GM12878 (cell line): ENCODE measurements at regions not wholly inside any gene's neighbourhood (a gene's known extent, or its start where the extent isn't known, plus 50 kb on each side); places are given as distances from the start of the nearest gene placed in this dataset.

Source experiments
- ATAC-seq: fragments of 200-7000 bp; cut with Tn5 transposase; 3 replicates; pipeline ENCODE4 v1.9.1; 2020; ENCODE audit warnings: mild to moderate bottlenecking, moderate library complexity
- BruUV-seq: library from RNA; stranded (reverse); fragments of 400-500 nt; replicated peaks from 2 replicates; lab custom pipeline; 2021; lab: Mats Ljungman, UMichigan
- CTCF ChIA-PET: fragments of 300-600 bp; sonication (Branson Sonifier 250); formaldehyde crosslinking; extraction: SDS; loops from one replicate; lab custom pipeline; 2021; ENCODE audit warnings: inconsistent platforms; lab: Yijun Ruan, JAX
- POLR2A ChIA-PET: fragments of 350-600 bp; formaldehyde crosslinking; extraction: SDS; loops from one replicate; lab custom pipeline; 2021; ENCODE audit warnings: inconsistent platforms; lab: Charles Lee
- RAD21 ChIA-PET: fragments of 300-600 bp; sonication (Branson Sonifier 250); formaldehyde crosslinking; loops from one replicate; lab custom pipeline; 2023; ENCODE audit warnings: antibody characterized with exemption; ENCODE audit not compliant: unreplicated experiment; lab: Charles Lee
- SMC1A ChIA-PET: fragments of 300-600 bp; sonication (Branson Sonifier 250); formaldehyde crosslinking; loops from one replicate; lab custom pipeline; 2023; ENCODE audit not compliant: unreplicated experiment, uncharacterized antibody; lab: Charles Lee
- DNase-seq: peaks from one replicate; pipeline ENCODE4 v3.0.0-alpha.2; 2011; ENCODE audit warnings: low read depth, low spot score
- FAIRE-seq: peaks from 3 replicates; lab custom pipeline; 2011; peaks lifted over from hg19 to GRCh38; lab: Jason Lieb, UNC
- H2AFZ ChIP-seq: 2 replicates; pipeline ENCODE4 v1.6.0; 2011; ENCODE audit warnings: low read depth, low read length, control low read depth; ENCODE audit not compliant: control insufficient read depth
- H3K27ac ChIP-seq: 2 replicates; pipeline ENCODE4 v1.5.1; 2011; ENCODE audit warnings: control low read depth; ENCODE audit not compliant: control insufficient read depth, insufficient read depth
- H3K27me3 ChIP-seq, 2 experiments: replicated peaks in 1 of 2; 2 replicates each; pipeline versions ENCODE4 v1.6.0 to v1.6.1; 2011; ENCODE audit warnings: low read length in 1 of 2; ENCODE audit not compliant: control insufficient read depth in 2 of 2, insufficient read depth in 2 of 2
- H3K36me3 ChIP-seq, 2 experiments: 2 replicates each; pipeline ENCODE4 v1.5.1; 2011; ENCODE audit warnings: low read length in 1 of 2; ENCODE audit not compliant: control insufficient read depth in 2 of 2, insufficient read depth in 2 of 2
- H3K4me1 ChIP-seq: 2 replicates; pipeline ENCODE4 v1.6.1; 2011; ENCODE audit warnings: mild to moderate bottlenecking, low read length, moderate library complexity, mixed read lengths; ENCODE audit not compliant: control insufficient read depth, insufficient read depth
- H3K4me2 ChIP-seq: 2 replicates; pipeline ENCODE4 v1.6.0; 2011; ENCODE audit warnings: control low read depth; ENCODE audit not compliant: control insufficient read depth, insufficient read depth
- H3K4me3 ChIP-seq: fragments of 200-600 bp; sonication (generic); 2 replicates; pipeline ENCODE4 v1.5.1; 2016
- H3K79me2 ChIP-seq: 2 replicates; pipeline ENCODE4 v1.6.0; 2011; ENCODE audit warnings: low read length; ENCODE audit not compliant: control insufficient read depth, insufficient read depth
- H3K9ac ChIP-seq: 2 replicates; pipeline ENCODE4 v1.8.0; 2011; ENCODE audit warnings: low read length, control low read depth, mixed read lengths; ENCODE audit not compliant: control insufficient read depth, insufficient read depth
- H3K9me3 ChIP-seq: replicated peaks from 3 replicates; pipeline ENCODE4 v1.5.1; 2011; ENCODE audit warnings: mild to moderate bottlenecking, low read length; ENCODE audit not compliant: control insufficient read depth, insufficient read depth
- H4K20me1 ChIP-seq: 2 replicates; pipeline ENCODE4 v1.6.0; 2011; ENCODE audit not compliant: control insufficient read depth, insufficient read depth
- ATF3 ChIP-seq: IDR thresholded peaks from 2 replicates; pipeline ENCODE4 v1.6.1; 2011; ENCODE audit warnings: low read depth, mild to moderate bottlenecking, low read length, moderate library complexity, borderline replicate concordance; ENCODE audit errors: extremely low read depth
- ATF7 ChIP-seq: fragments of 450-650 bp; IDR thresholded peaks from 2 replicates; pipeline ENCODE4 v1.6.1; 2016; ENCODE audit warnings: low read depth, mild to moderate bottlenecking
- CHD1 ChIP-seq: IDR thresholded peaks from 2 replicates; pipeline ENCODE4 v1.6.1; 2012; ENCODE audit warnings: low read depth, low read length, improper control_type of control experiment
- CHD4 ChIP-seq: fragments of 200-600 bp; sonication (generic); IDR thresholded peaks from 2 replicates; pipeline ENCODE4 v1.6.1; 2016; ENCODE audit warnings: mild to moderate bottlenecking
- EZH2 ChIP-seq: IDR thresholded peaks from 2 replicates; pipeline ENCODE4 v1.6.1; 2012; ENCODE audit warnings: low read depth, mild to moderate bottlenecking, control low read depth, inconsistent platforms, low read length, borderline replicate concordance; ENCODE audit not compliant: control insufficient read depth
- GATAD2B ChIP-seq: fragments of 450-650 bp; conservative IDR thresholded peaks from 2 replicates; pipeline ENCODE4 v1.6.1; 2017; ENCODE audit warnings: low read depth, mild to moderate bottlenecking, moderate library complexity
- JUND ChIP-seq: IDR thresholded peaks from 2 replicates; pipeline ENCODE4 v1.6.1; 2012; ENCODE audit warnings: low read depth, mild to moderate bottlenecking, low read length, improper control_type of control experiment, moderate library complexity
- PAX8 ChIP-seq: fragments of 450-650 bp; IDR thresholded peaks from 2 replicates; pipeline ENCODE4 v1.6.1; 2017; ENCODE audit warnings: mild to moderate bottlenecking, moderate library complexity
- POLR2AphosphoS2 ChIP-seq: IDR thresholded peaks from 2 replicates; pipeline ENCODE4 v1.6.1; 2011; ENCODE audit warnings: low read depth, mild to moderate bottlenecking, low read length, improper control_type of control experiment, moderate library complexity
- TCF12 ChIP-seq: IDR thresholded peaks from 2 replicates; pipeline ENCODE4 v1.6.1; 2011; ENCODE audit warnings: low read depth, mild to moderate bottlenecking, low read length
- WRNIP1 ChIP-seq: IDR thresholded peaks from 2 replicates; pipeline ENCODE4 v1.6.1; 2011; ENCODE audit warnings: low read depth, low read length, improper control_type of control experiment, borderline replicate concordance
- YY1 ChIP-seq: IDR thresholded peaks from 2 replicates; pipeline ENCODE4 v1.6.1; 2011; ENCODE audit warnings: low read depth, mild to moderate bottlenecking, low read length
- WGBS: methylation state at CpG from one replicate; pipeline ENCODE4 v1.1.6; 2016; ENCODE audit warnings: low lambda C conversion rate; ENCODE audit not compliant: insufficient replicate concordance, insufficient coverage; ENCODE audit errors: missing lambda C conversion rate; 5-methylcytosine and 5-hydroxymethylcytosine counted together
- in situ Hi-C: fragments of 300-500 bp; cut with MboI; formaldehyde crosslinking; loops from 9 replicates; pipeline ENCODE4 v1.14.3; 2018; ENCODE audit warnings: mixed read lengths
- intact Hi-C: fragments of 100-400 bp; cut with micrococcal nuclease; formaldehyde crosslinking; loops from one replicate; pipeline ENCODE4 v1.14.2; 2022; ENCODE audit not compliant: unreplicated experiment
- TF ChIP-seq, protein P1 (sequence below): fragments of 450-650 bp; IDR thresholded peaks from 2 replicates; pipeline ENCODE4 v1.6.1; 2016; ENCODE audit warnings: mild to moderate bottlenecking, moderate library complexity, borderline replicate concordance
- TF ChIP-seq, protein P2 (sequence below): IDR thresholded peaks from 2 replicates; pipeline ENCODE4 v1.6.1; 2012; ENCODE audit warnings: low read depth, low read length, improper control_type of control experiment
- TF ChIP-seq, protein P3 (sequence below): fragments of 450-650 bp; IDR thresholded peaks from 2 replicates; pipeline ENCODE4 v1.6.1; 2017; ENCODE audit warnings: mild to moderate bottlenecking

DNA sequence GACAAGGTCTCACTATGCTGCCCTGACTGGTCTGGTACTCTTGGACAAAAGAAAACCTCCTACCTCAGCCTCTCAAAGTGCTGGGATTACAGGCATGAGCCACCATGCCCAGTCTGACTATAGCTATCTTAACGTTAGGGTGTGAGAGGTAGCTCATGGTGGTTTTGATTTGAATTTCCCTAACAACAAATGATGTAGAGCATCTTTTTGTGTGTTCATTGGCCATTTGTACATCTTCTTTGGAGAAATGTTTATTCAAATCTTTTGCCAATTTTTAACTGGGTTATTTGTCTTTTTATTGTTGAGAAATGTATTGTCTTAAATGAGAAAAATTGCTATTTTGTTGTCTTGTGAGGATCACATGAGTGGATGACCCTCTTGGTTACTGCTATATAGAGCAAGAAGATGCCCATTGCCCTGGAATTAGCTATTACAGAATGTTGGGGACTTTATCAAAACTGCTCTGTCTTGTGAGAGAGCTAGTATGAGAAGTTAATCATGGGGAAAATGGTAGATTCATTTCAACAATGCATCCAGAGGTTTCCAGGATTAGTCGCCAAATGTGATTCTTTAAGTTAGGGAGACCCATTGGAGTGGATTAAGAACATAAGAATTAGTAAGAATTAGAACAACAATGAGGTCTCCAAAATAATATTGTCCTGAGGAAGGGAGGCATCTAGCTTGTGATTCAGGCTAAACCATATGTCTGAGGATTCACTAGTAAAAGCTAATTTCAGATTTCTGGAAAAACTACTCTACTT, 124.3 kb upstream of the MOCS2 start:
- in situ Hi-C loops (no loop called here), intact Hi-C loops (no loop called here)
- 2% methylated on average over 2 of the region's 2 CpGs for WGBS
- Histone ChIP-seq H2AFZ (no peak overlapping the region), H3K36me3 (no peaks in the 10 kb centered on the region), H3K79me2 (no peaks in the 10 kb centered on the region), H3K9ac (no peak overlapping the region), H3K27me3 (no peaks in the 10 kb centered on the region), H3K9me3 (no peaks in the 10 kb centered on the region), H3K4me2 (no peak overlapping the region), H3K4me3 (no peak overlapping the region), H4K20me1 (no peaks in the 10 kb centered on the region), H3K27ac (no peak overlapping the region), H3K4me1 (no peaks in the 10 kb centered on the region)
- ChIA-PET SMC1A (no interaction called here), POLR2A (no interaction called here), RAD21 (no interaction called here), CTCF (no interaction called here)
- DNase-seq (no peak), FAIRE-seq (no peak), ATAC-seq (no peak)
- BruUV-seq: no TSS peak
- TF ChIP-seq ATF7 (no peak), ATF3 (no peak), TCF12 (no peak), EZH2 (no peak), JUND (no peak), WRNIP1 (no peak), CHD4 (no peak), CHD1 (no peak), GATAD2B (no peak), PAX8 (no peak), YY1 (no peak), POLR2AphosphoS2 (no peak)
- TF ChIP-seq, protein P1, sequence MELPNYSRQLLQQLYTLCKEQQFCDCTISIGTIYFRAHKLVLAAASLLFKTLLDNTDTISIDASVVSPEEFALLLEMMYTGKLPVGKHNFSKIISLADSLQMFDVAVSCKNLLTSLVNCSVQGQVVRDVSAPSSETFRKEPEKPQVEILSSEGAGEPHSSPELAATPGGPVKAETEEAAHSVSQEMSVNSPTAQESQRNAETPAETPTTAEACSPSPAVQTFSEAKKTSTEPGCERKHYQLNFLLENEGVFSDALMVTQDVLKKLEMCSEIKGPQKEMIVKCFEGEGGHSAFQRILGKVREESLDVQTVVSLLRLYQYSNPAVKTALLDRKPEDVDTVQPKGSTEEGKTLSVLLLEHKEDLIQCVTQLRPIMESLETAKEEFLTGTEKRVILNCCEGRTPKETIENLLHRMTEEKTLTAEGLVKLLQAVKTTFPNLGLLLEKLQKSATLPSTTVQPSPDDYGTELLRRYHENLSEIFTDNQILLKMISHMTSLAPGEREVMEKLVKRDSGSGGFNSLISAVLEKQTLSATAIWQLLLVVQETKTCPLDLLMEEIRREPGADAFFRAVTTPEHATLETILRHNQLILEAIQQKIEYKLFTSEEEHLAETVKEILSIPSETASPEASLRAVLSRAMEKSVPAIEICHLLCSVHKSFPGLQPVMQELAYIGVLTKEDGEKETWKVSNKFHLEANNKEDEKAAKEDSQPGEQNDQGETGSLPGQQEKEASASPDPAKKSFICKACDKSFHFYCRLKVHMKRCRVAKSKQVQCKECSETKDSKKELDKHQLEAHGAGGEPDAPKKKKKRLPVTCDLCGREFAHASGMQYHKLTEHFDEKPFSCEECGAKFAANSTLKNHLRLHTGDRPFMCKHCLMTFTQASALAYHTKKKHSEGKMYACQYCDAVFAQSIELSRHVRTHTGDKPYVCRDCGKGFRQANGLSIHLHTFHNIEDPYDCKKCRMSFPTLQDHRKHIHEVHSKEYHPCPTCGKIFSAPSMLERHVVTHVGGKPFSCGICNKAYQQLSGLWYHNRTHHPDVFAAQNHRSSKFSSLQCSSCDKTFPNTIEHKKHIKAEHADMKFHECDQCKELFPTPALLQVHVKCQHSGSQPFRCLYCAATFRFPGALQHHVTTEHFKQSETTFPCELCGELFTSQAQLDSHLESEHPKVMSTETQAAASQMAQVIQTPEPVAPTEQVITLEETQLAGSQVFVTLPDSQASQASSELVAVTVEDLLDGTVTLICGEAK: no peak
- TF ChIP-seq, protein P2, sequence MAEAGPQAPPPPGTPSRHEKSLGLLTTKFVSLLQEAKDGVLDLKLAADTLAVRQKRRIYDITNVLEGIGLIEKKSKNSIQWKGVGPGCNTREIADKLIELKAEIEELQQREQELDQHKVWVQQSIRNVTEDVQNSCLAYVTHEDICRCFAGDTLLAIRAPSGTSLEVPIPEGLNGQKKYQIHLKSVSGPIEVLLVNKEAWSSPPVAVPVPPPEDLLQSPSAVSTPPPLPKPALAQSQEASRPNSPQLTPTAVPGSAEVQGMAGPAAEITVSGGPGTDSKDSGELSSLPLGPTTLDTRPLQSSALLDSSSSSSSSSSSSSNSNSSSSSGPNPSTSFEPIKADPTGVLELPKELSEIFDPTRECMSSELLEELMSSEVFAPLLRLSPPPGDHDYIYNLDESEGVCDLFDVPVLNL: no peak
- TF ChIP-seq, protein P3, sequence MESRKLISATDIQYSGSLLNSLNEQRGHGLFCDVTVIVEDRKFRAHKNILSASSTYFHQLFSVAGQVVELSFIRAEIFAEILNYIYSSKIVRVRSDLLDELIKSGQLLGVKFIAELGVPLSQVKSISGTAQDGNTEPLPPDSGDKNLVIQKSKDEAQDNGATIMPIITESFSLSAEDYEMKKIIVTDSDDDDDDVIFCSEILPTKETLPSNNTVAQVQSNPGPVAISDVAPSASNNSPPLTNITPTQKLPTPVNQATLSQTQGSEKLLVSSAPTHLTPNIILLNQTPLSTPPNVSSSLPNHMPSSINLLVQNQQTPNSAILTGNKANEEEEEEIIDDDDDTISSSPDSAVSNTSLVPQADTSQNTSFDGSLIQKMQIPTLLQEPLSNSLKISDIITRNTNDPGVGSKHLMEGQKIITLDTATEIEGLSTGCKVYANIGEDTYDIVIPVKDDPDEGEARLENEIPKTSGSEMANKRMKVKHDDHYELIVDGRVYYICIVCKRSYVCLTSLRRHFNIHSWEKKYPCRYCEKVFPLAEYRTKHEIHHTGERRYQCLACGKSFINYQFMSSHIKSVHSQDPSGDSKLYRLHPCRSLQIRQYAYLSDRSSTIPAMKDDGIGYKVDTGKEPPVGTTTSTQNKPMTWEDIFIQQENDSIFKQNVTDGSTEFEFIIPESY: no peak
